SK-N-SH treated with all-trans-retinoic acid at 6 μM for 48 hours (cell line): ENCODE measurements at regions not wholly inside any gene's neighbourhood (a gene's known extent, or its start where the extent isn't known, plus 50 kb on each side); places are given as distances from the start of the nearest gene placed in this dataset.

Experiments used
- ATAC-seq: fragments of 200-7000 bp; cut with Tn5 transposase; 3 replicates; pipeline ENCODE4 v1.9.1; 2020; ENCODE audit warnings: mild to moderate bottlenecking, moderate library complexity
- ARNTL ChIP-seq: fragments of 450-650 bp; formaldehyde crosslinking; IDR thresholded peaks from 2 replicates; pipeline ENCODE4 v1.5.0; 2020; ENCODE audit warnings: low read depth, mild to moderate bottlenecking, moderate library complexity, borderline replicate concordance
- BACH2 ChIP-seq: fragments of 250-450 bp; sonication (Bioruptor Pico); IDR thresholded peaks from 2 replicates; pipeline ENCODE4 v1.9.0; 2021; ENCODE audit warnings: mild to moderate bottlenecking, borderline replicate concordance
- CSDC2 ChIP-seq: fragments of 250-450 bp; sonication (Bioruptor Pico); IDR thresholded peaks from 2 replicates; pipeline ENCODE4 v1.5.0; 2020; ENCODE audit warnings: mild to moderate bottlenecking, moderate library complexity
- CSRNP3 ChIP-seq: fragments of 250-450 bp; sonication (Bioruptor Pico); IDR thresholded peaks from 2 replicates; pipeline ENCODE4 v1.5.1; 2021; ENCODE audit warnings: mild to moderate bottlenecking, moderate library complexity
- ESRRG ChIP-seq: fragments of 250-450 bp; sonication (Bioruptor Pico); IDR thresholded peaks from 2 replicates; pipeline ENCODE4 v1.6.1; 2021; ENCODE audit warnings: mild to moderate bottlenecking
- GLIS3 ChIP-seq: fragments of 250-450 bp; sonication (Bioruptor Pico); IDR thresholded peaks from 2 replicates; pipeline ENCODE4 v1.5.0; 2020; ENCODE audit warnings: mild to moderate bottlenecking, moderate library complexity
- ISL1 ChIP-seq: fragments of 250-450 bp; sonication (Bioruptor Pico); IDR thresholded peaks from 2 replicates; pipeline ENCODE4 v2.1.2; 2022; ENCODE audit warnings: mild to moderate bottlenecking, moderate library complexity
- OSR1 ChIP-seq: fragments of 250-450 bp; sonication (Bioruptor Pico); IDR thresholded peaks from 2 replicates; pipeline ENCODE4 v1.8.0; 2022; ENCODE audit warnings: moderate library complexity, mild to moderate bottlenecking, inconsistent platforms
- POU6F1 ChIP-seq: fragments of 250-450 bp; sonication (Bioruptor Pico); IDR thresholded peaks from 2 replicates; pipeline ENCODE4 v1.8.0; 2021; ENCODE audit warnings: low read depth, mild to moderate bottlenecking, moderate library complexity, borderline replicate concordance
- PPARA ChIP-seq: fragments of 250-450 bp; sonication (Bioruptor Pico); IDR thresholded peaks from 2 replicates; pipeline ENCODE4 v1.5.0; 2020; ENCODE audit warnings: mild to moderate bottlenecking, borderline replicate concordance
- RARB ChIP-seq: fragments of 250-450 bp; sonication (Bioruptor Pico); IDR thresholded peaks from 2 replicates; pipeline ENCODE4 v1.8.0; 2021; ENCODE audit warnings: mild to moderate bottlenecking, moderate library complexity
- SNAI2 ChIP-seq: fragments of 250-450 bp; sonication (Bioruptor Pico); IDR thresholded peaks from 2 replicates; pipeline ENCODE4 v1.5.0; 2020; ENCODE audit warnings: mild to moderate bottlenecking, moderate library complexity
- TCF4 ChIP-seq: fragments of 250-450 bp; sonication (Bioruptor Pico); IDR thresholded peaks from 2 replicates; pipeline ENCODE4 v1.8.0; 2021; ENCODE audit warnings: mild to moderate bottlenecking, moderate library complexity, borderline replicate concordance
- TOX ChIP-seq: fragments of 250-450 bp; sonication (Bioruptor Pico); IDR thresholded peaks from 2 replicates; pipeline ENCODE4 v1.8.0; 2021; ENCODE audit warnings: mild to moderate bottlenecking, moderate library complexity, borderline replicate concordance
- TSHZ2 ChIP-seq: fragments of 250-450 bp; sonication (Bioruptor Pico); IDR thresholded peaks from 2 replicates; pipeline ENCODE4 v1.5.0; 2020; ENCODE audit warnings: mild to moderate bottlenecking, moderate library complexity
- ZC3H10 ChIP-seq: fragments of 250-450 bp; sonication (Bioruptor Pico); IDR thresholded peaks from 2 replicates; pipeline ENCODE4 v1.5.1; 2021; ENCODE audit warnings: mild to moderate bottlenecking, moderate library complexity
- ZFP3 ChIP-seq: fragments of 250-450 bp; sonication (Bioruptor Pico); IDR thresholded peaks from 2 replicates; pipeline ENCODE4 v1.5.0; 2020; ENCODE audit warnings: mild to moderate bottlenecking, moderate library complexity
- ZNF565 ChIP-seq: fragments of 450-650 bp; formaldehyde crosslinking; conservative IDR thresholded peaks from 2 replicates; pipeline ENCODE4 v1.5.0; 2020; ENCODE audit warnings: low read depth, mild to moderate bottlenecking, moderate library complexity
- ZNF70 ChIP-seq: fragments of 450-650 bp; formaldehyde crosslinking; IDR thresholded peaks from 2 replicates; pipeline ENCODE4 v1.5.0; 2020; ENCODE audit warnings: mild to moderate bottlenecking, moderate library complexity
- ZNF8 ChIP-seq: fragments of 450-650 bp; formaldehyde crosslinking; IDR thresholded peaks from 2 replicates; pipeline ENCODE4 v1.5.0; 2020; ENCODE audit warnings: mild to moderate bottlenecking, moderate library complexity
- TF ChIP-seq, protein P1 (sequence below): fragments of 250-450 bp; sonication (Bioruptor Pico); IDR thresholded peaks from 2 replicates; pipeline ENCODE4 v1.5.1; 2020; ENCODE audit warnings: low read depth, mild to moderate bottlenecking, moderate library complexity
- TF ChIP-seq, protein P2 (sequence below): fragments of 250-450 bp; sonication (Bioruptor Pico); IDR thresholded peaks from 2 replicates; pipeline ENCODE4 v1.8.0; 2020; ENCODE audit warnings: mild to moderate bottlenecking, moderate library complexity, borderline replicate concordance

- TF ChIP-seq POU6F1 (CRISPR knock-in tag) = no peak
- TF ChIP-seq CSRNP3 (CRISPR knock-in tag) = no peak
- TF ChIP-seq ARNTL = no peak
- TF ChIP-seq, protein P1, sequence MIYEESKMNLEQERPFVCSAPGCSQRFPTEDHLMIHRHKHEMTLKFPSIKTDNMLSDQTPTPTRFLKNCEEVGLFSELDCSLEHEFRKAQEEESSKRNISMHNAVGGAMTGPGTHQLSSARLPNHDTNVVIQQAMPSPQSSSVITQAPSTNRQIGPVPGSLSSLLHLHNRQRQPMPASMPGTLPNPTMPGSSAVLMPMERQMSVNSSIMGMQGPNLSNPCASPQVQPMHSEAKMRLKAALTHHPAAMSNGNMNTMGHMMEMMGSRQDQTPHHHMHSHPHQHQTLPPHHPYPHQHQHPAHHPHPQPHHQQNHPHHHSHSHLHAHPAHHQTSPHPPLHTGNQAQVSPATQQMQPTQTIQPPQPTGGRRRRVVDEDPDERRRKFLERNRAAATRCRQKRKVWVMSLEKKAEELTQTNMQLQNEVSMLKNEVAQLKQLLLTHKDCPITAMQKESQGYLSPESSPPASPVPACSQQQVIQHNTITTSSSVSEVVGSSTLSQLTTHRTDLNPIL (CRISPR knock-in tag) = no peak
- no peak for TF ChIP-seq SNAI2 (CRISPR knock-in tag)
- no peak for TF ChIP-seq TSHZ2
- TF ChIP-seq TCF4 (CRISPR knock-in tag) = no peak
- no peak for TF ChIP-seq RARB (CRISPR knock-in tag)
- TF ChIP-seq CSDC2 (CRISPR knock-in tag) = no peak
- no peak for TF ChIP-seq GLIS3
- no peak for TF ChIP-seq ZC3H10 (CRISPR knock-in tag)
- TF ChIP-seq ZNF8 = no peak
- TF ChIP-seq ZNF70 = no peak
- no peak for TF ChIP-seq ZFP3 (CRISPR knock-in tag)
- no peak for TF ChIP-seq TOX
- ATAC-seq = no peak
Observed at GRCh38 chr11:91305402-91305801, 919.2 kb upstream of the FAT3 start.

DNA sequence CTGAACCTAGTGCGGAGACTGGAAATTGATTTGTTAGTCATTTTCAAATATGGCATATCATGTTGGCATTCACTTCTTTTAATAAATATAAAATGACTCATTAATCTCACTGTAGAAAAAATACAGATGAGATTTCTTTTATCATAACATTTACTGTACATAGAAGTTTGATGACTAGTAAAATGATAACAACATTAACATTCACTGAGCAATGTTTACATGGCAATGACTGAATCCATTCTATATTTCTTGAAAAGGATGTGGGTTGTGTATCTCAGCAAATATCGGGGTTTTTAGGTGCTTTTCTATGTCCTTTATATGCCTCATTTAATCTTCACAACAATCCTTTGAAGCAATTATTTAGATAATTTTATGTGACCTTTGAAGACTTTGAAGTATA is 920.9 kb upstream of the FAT3 start:
- ATAC-seq = no peak
- no peak for TF ChIP-seq ESRRG (CRISPR knock-in tag)

GRCh38 chr11:91299980-91300379 is 924.6 kb upstream of the FAT3 start:
- no peak for ATAC-seq
- TF ChIP-seq ZNF8 (no peak), ZNF70 (no peak), ISL1 (CRISPR knock-in tag) (peak; percentile 73)
- TF ChIP-seq, protein P2, sequence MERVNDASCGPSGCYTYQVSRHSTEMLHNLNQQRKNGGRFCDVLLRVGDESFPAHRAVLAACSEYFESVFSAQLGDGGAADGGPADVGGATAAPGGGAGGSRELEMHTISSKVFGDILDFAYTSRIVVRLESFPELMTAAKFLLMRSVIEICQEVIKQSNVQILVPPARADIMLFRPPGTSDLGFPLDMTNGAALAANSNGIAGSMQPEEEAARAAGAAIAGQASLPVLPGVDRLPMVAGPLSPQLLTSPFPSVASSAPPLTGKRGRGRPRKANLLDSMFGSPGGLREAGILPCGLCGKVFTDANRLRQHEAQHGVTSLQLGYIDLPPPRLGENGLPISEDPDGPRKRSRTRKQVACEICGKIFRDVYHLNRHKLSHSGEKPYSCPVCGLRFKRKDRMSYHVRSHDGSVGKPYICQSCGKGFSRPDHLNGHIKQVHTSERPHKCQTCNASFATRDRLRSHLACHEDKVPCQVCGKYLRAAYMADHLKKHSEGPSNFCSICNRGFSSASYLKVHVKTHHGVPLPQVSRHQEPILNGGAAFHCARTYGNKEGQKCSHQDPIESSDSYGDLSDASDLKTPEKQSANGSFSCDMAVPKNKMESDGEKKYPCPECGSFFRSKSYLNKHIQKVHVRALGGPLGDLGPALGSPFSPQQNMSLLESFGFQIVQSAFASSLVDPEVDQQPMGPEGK (CRISPR knock-in tag) = peak; percentile 34; the same call in 1 of the 2 replicates

- no peak for ATAC-seq
- no peak for TF ChIP-seq CSRNP3 (CRISPR knock-in tag)
- TF ChIP-seq PPARA (CRISPR knock-in tag) = no peak
- TF ChIP-seq BACH2 (CRISPR knock-in tag) = no peak
- TF ChIP-seq POU6F1 (CRISPR knock-in tag) = no peak
- no peak for TF ChIP-seq ZFP3 (CRISPR knock-in tag)
- TF ChIP-seq ARNTL = no peak
- no peak for TF ChIP-seq OSR1 (CRISPR knock-in tag)
- TF ChIP-seq, protein P1 (CRISPR knock-in tag) = no peak
- no peak for TF ChIP-seq TOX
- no peak for TF ChIP-seq SNAI2 (CRISPR knock-in tag)
- no peak for TF ChIP-seq ZNF565 (CRISPR knock-in tag)
- TF ChIP-seq GLIS3 = no peak
- no peak for TF ChIP-seq RARB (CRISPR knock-in tag)
Observed at GRCh38 chr11:91296629-91297028, 928.0 kb upstream of the FAT3 start.
